ENCODE measurements at regions not wholly inside any gene's neighbourhood (a gene's known extent, or its start where the extent isn't known, plus 50 kb on each side); places are given as distances from the start of the nearest gene placed in this dataset.
"Not testable (repeated sequence)": the region's sequence is repeated elsewhere in the genome, so short reads cannot be mapped to it uniquely, and the experiment has no call there.

GRCh38 chr7:50921114-50921813 is 138.6 kb upstream of the GRB10 start:
- intact Hi-C loops (cut with micrococcal nuclease), result no loop called here
- ATAC-seq, result no peak
- no peak for DNase-seq

- intact Hi-C loops (cut with micrococcal nuclease), result no loop called here
- ATAC-seq (no peak), DNase-seq (no peak)
Measured at GRCh38 chr7:50920031-50920635, 137.4 kb upstream of the GRB10 start.

- ATAC-seq (no peak), DNase-seq (no peak)
- intact Hi-C loops (cut with micrococcal nuclease), result no loop called here
Measured at GRCh38 chr7:50915621-50916020, 132.9 kb upstream of the GRB10 start.

- intact Hi-C loops (cut with micrococcal nuclease), result no loop called here
- ATAC-seq (no peak), DNase-seq (no peak)
Measured at GRCh38 chr7:50914460-50914859, 131.8 kb upstream of the GRB10 start.

- no peak for DNase-seq
- intact Hi-C loops (cut with micrococcal nuclease), result no loop called here
- no peak for ATAC-seq
Measured at GRCh38 chr7:50908628-50909290, 126.1 kb upstream of the GRB10 start.

- ATAC-seq; DNase-seq; intact Hi-C loops (cut with micrococcal nuclease): not testable (repeated sequence)
Measured at GRCh38 chr7:50898604-50899477, 116.1 kb upstream of the GRB10 start.

- intact Hi-C loops (cut with micrococcal nuclease); ATAC-seq; DNase-seq: not testable (repeated sequence)
Measured at GRCh38 chr7:50887061-50887460, 104.4 kb upstream of the GRB10 start.

GRCh38 chr7:50872437-50872836 is 89.7 kb upstream of the GRB10 start:
- ATAC-seq, result no peak
- DNase-seq, result no peak
- intact Hi-C loops (cut with micrococcal nuclease), result no loop called here

- peak; percentile 81 for ATAC-seq
- intact Hi-C loops (cut with micrococcal nuclease), result no loop called here
- DNase-seq, result no peak
Measured at GRCh38 chr7:50869108-50869725, 86.5 kb upstream of the GRB10 start.

GRCh38 chr7:50868426-50869100 is 85.9 kb upstream of the GRB10 start:
- no peak for DNase-seq
- intact Hi-C loops (cut with micrococcal nuclease), result no loop called here
- ATAC-seq, result no peak

- peak; percentile 34 for DNase-seq
- intact Hi-C loops (cut with micrococcal nuclease), result no loop called here
- peak; percentile 79 for ATAC-seq
Measured at GRCh38 chr7:50867034-50867356, 84.3 kb upstream of the GRB10 start.

GRCh38 chr7:50866343-50867033 is 83.8 kb upstream of the GRB10 start:
- ATAC-seq (peak; percentile 41), DNase-seq (no peak)
- intact Hi-C loops (cut with micrococcal nuclease), result no loop called here

- intact Hi-C loops (cut with micrococcal nuclease), result no loop called here
- DNase-seq (no peak), ATAC-seq (no peak)
Measured at GRCh38 chr7:50865450-50865849, 82.8 kb upstream of the GRB10 start.

- ATAC-seq, result no peak
- no peak for DNase-seq
- intact Hi-C loops (cut with micrococcal nuclease), result no loop called here
Measured at GRCh38 chr7:50864694-50865093, 82.0 kb upstream of the GRB10 start.

- DNase-seq (no peak), ATAC-seq (no peak)
- intact Hi-C loops (cut with micrococcal nuclease), result no loop called here
Measured at GRCh38 chr7:50863053-50863452, 80.4 kb upstream of the GRB10 start.

- intact Hi-C loops (cut with micrococcal nuclease), result no loop called here
- no peak for DNase-seq
- no peak for ATAC-seq
Measured at GRCh38 chr7:50862302-50862701, 79.6 kb upstream of the GRB10 start.

GRCh38 chr7:50860598-50860997 is 77.9 kb upstream of the GRB10 start:
- ATAC-seq (no peak), DNase-seq (no peak)
- intact Hi-C loops (cut with micrococcal nuclease), result no loop called here

- ATAC-seq (no peak), DNase-seq (no peak)
- intact Hi-C loops (cut with micrococcal nuclease), result no loop called here
Measured at GRCh38 chr7:50860174-50860573, 77.5 kb upstream of the GRB10 start.

All from left ventricle myocardium superior (tissue), 1 donor.